ENCODE measurements at regions not wholly inside any gene's neighbourhood (a gene's known extent, or its start where the extent isn't known, plus 50 kb on each side); places are given as distances from the start of the nearest gene placed in this dataset.

DNA sequence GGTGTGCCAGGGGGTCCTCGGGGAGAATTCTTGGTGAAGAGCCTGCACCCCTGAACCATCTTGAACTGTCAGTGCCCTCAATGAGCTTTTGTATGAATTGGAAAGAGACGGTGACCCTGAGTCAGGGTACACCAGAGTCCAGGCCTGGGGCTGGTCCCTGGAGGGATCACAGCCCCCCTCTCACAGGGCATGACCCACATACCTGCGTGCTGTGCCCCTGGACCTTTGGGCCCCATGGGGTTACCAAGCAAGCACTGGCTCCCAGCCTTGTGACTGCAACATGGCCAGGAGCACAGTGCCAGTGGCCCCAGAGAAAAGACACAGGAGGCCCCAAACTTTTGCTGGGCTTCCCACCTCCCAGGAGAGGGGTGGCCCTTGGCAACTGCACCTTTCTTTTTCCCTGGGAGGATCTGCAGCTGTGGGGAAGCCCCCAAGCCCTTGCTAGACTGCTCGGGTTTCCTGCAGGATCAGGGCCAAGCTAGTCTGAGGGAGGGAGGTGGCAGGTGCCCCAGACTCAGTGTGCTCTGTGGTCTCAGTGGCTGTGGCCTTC lies 153.5 kb downstream of the ZNF248 start:
- H3K4me3 ChIP-seq (ENCODE audit: low read length) = no peak overlapping the region
- DNase-seq (ENCODE audit: low read depth) = no peak
- TF ChIP-seq, protein P1, sequence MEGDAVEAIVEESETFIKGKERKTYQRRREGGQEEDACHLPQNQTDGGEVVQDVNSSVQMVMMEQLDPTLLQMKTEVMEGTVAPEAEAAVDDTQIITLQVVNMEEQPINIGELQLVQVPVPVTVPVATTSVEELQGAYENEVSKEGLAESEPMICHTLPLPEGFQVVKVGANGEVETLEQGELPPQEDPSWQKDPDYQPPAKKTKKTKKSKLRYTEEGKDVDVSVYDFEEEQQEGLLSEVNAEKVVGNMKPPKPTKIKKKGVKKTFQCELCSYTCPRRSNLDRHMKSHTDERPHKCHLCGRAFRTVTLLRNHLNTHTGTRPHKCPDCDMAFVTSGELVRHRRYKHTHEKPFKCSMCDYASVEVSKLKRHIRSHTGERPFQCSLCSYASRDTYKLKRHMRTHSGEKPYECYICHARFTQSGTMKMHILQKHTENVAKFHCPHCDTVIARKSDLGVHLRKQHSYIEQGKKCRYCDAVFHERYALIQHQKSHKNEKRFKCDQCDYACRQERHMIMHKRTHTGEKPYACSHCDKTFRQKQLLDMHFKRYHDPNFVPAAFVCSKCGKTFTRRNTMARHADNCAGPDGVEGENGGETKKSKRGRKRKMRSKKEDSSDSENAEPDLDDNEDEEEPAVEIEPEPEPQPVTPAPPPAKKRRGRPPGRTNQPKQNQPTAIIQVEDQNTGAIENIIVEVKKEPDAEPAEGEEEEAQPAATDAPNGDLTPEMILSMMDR (conservative IDR thresholded peaks at IDR 0.05; ENCODE audit: low read length) = no peak

GRCh38 chr10:37703114-37703513 lies 154.3 kb downstream of the ZNF248 start:
- no peak for DNase-seq (ENCODE audit: low read depth)
- TF ChIP-seq, protein P1 (conservative IDR thresholded peaks at IDR 0.05; ENCODE audit: low read length) = no peak
- H3K4me3 ChIP-seq (ENCODE audit: low read length) = no peak overlapping the region

- H3K4me3 ChIP-seq (ENCODE audit: low read length) = no peak overlapping the region
- no peak for DNase-seq (ENCODE audit: low read depth)
- TF ChIP-seq, protein P1 (conservative IDR thresholded peaks at IDR 0.05; ENCODE audit: low read length) = no peak
Observed at GRCh38 chr10:37701781-37702493, 155.5 kb downstream of the ZNF248 start.

- TF ChIP-seq, protein P1 (conservative IDR thresholded peaks at IDR 0.05; ENCODE audit: low read length) = no peak
- no peak for DNase-seq (ENCODE audit: low read depth)
- no peak overlapping the region for H3K4me3 ChIP-seq (ENCODE audit: low read length)
Observed at GRCh38 chr10:37700886-37701780, 156.3 kb downstream of the ZNF248 start.

GRCh38 chr10:37687581-37687980 lies 169.8 kb downstream of the ZNF248 start:
- TF ChIP-seq, protein P1 (conservative IDR thresholded peaks at IDR 0.05; ENCODE audit: low read length) = no peak
- no peak overlapping the region for H3K4me3 ChIP-seq (ENCODE audit: low read length)
- DNase-seq (ENCODE audit: low read depth) = no peak

- H3K4me3 ChIP-seq (ENCODE audit: low read length) = no peak overlapping the region
- TF ChIP-seq, protein P1 (conservative IDR thresholded peaks at IDR 0.05; ENCODE audit: low read length) = no peak
- no peak for DNase-seq (ENCODE audit: low read depth)
Observed at GRCh38 chr10:37685741-37686683, 171.4 kb downstream of the ZNF248 start.

Measured in AG10803 (cell line).